GM12874 (cell line): ENCODE measurements at regions not wholly inside any gene's neighbourhood (a gene's known extent, or its start where the extent isn't known, plus 50 kb on each side); places are given as distances from the start of the nearest gene placed in this dataset.

Experiments used
- TF ChIP-seq, protein P1 (sequence below): IDR thresholded peaks from 2 replicates; pipeline ENCODE4 v1.5.1; 2011; ENCODE audit warnings: low read depth, mild to moderate bottlenecking, control low read depth, low read length, moderate library complexity; ENCODE audit not compliant: insufficient read depth

- TF ChIP-seq, protein P1, sequence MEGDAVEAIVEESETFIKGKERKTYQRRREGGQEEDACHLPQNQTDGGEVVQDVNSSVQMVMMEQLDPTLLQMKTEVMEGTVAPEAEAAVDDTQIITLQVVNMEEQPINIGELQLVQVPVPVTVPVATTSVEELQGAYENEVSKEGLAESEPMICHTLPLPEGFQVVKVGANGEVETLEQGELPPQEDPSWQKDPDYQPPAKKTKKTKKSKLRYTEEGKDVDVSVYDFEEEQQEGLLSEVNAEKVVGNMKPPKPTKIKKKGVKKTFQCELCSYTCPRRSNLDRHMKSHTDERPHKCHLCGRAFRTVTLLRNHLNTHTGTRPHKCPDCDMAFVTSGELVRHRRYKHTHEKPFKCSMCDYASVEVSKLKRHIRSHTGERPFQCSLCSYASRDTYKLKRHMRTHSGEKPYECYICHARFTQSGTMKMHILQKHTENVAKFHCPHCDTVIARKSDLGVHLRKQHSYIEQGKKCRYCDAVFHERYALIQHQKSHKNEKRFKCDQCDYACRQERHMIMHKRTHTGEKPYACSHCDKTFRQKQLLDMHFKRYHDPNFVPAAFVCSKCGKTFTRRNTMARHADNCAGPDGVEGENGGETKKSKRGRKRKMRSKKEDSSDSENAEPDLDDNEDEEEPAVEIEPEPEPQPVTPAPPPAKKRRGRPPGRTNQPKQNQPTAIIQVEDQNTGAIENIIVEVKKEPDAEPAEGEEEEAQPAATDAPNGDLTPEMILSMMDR, result no peak
These were observed 436.6 kb upstream of the GHITM start for GRCh38 chr10:83702731-83703130.

GRCh38 chr10:83706120-83706519 is 433.2 kb upstream of the GHITM start:
- TF ChIP-seq, protein P1, result no peak

DNA sequence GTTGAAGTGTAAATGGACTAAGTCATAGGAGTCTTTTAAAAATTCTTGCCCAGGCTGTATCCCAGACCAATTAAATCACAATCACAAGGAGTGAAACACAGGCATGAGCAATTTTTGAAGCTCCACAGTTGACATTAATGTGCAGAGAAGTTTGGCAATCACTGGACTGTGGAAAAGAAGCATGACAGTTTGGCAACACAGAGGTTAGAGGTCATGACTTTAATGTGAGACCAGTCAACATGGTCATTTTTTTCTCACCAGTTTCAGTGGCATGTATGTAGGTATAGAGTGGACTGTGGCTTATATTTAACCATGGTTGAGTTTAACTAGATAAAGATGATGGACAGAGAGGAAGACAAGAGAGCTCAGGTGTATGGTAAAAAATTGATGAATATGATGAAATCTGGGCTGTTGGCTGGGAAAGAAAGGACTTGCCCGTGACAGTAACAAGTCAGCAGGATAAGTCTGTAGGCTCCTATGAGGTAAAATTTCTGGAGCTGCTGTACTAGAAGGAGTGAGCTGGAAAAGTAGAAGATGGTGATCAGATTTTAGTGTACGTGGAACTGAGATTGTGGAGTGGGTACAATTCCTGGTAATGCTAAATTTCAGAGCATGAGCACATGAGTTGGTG is 432.2 kb upstream of the GHITM start:
- TF ChIP-seq, protein P1, result no peak

- TF ChIP-seq, protein P1, result no peak
These were observed 425.9 kb upstream of the GHITM start for GRCh38 chr10:83713423-83713822.

DNA sequence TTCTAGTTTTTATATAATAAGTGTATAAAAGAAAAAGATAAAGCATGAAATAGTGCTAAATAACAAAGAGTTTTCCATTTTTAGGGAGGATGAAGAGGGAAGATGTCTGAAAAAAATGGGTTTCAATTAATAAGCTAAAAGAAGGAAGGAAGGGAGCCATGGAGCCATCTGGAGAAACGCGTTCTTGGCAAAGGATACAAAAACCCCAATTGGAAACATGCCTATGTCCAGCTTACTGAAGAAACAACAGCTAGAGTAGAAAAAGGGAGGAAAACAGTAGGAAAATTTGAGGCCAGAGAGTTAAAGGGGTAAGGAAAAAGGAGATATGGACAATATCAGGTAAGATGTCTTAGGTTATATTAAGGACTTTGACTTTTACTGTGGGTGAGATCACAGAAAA is 416.2 kb upstream of the GHITM start:
- TF ChIP-seq, protein P1, result no peak

GRCh38 chr10:83724471-83725241 is 414.7 kb upstream of the GHITM start:
- TF ChIP-seq, protein P1, result no peak

- TF ChIP-seq, protein P1, result no peak
These were observed 413.7 kb upstream of the GHITM start for GRCh38 chr10:83725567-83725966.
